Suprapubic skin (tissue), 3 donors: ENCODE measurements at regions not wholly inside any gene's neighbourhood (a gene's known extent, or its start where the extent isn't known, plus 50 kb on each side); places are given as distances from the start of the nearest gene placed in this dataset.

Experiments
- POLR2A ChIP-seq, 2 donors: fragments of 450-650 bp; IDR thresholded peaks; one replicate each; pipeline ENCODE4 v1.6.1; 2017; ENCODE audit warnings: antibody characterized with exemption in 2 of 2, mild to moderate bottlenecking in 2 of 2, moderate library complexity in 2 of 2
- TF ChIP-seq, protein P1 (sequence below), 2 donors: fragments of 200-600 bp in 1 of 2; fragments of 450-650 bp in 1 of 2; sonication (generic) in 1 of 2; IDR thresholded peaks; one replicate each; pipeline ENCODE4 v1.5.1; 2016 to 2019; ENCODE audit warnings: antibody characterized with exemption in 2 of 2, mild to moderate bottlenecking in 1 of 2, moderate library complexity in 1 of 2

DNA sequence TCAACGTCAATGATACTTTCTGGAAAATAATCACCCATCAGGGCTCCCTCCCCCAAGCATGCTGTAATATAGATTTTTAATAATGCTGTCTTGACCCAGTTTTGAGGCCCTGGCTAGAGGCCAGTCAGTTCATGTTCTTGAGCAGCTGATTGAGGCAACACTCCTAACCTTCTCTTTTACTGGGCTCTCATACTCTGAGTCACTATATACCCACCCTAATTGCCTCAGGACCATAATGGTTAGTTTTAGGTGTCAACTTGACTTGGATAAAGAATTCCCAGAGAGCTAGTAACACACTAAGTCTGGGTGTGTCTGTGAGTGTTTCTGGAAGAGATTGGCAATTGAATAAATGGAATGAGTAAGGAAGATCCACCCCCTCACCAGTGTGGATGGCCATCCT is 527.0 kb upstream of the ATP2B1 start:
- TF ChIP-seq, protein P1, sequence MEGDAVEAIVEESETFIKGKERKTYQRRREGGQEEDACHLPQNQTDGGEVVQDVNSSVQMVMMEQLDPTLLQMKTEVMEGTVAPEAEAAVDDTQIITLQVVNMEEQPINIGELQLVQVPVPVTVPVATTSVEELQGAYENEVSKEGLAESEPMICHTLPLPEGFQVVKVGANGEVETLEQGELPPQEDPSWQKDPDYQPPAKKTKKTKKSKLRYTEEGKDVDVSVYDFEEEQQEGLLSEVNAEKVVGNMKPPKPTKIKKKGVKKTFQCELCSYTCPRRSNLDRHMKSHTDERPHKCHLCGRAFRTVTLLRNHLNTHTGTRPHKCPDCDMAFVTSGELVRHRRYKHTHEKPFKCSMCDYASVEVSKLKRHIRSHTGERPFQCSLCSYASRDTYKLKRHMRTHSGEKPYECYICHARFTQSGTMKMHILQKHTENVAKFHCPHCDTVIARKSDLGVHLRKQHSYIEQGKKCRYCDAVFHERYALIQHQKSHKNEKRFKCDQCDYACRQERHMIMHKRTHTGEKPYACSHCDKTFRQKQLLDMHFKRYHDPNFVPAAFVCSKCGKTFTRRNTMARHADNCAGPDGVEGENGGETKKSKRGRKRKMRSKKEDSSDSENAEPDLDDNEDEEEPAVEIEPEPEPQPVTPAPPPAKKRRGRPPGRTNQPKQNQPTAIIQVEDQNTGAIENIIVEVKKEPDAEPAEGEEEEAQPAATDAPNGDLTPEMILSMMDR (IDR thresholded peaks at IDR 0.05) = no peak
- no peak for TF ChIP-seq POLR2A (IDR thresholded peaks at IDR 0.05)
